ENCODE measurements at regions not wholly inside any gene's neighbourhood (a gene's known extent, or its start where the extent isn't known, plus 50 kb on each side); places are given as distances from the start of the nearest gene placed in this dataset.

GRCh38 chr2:33678436-33678835, 79.3 kb upstream of the FAM98A start:
- 11% methylated on average over 1 of the region's 1 CpG for WGBS (ENCODE audit: insufficient coverage, low coverage, low lambda C conversion rate, missing lambda C conversion rate)
- ATAC-seq (no peak), DNase-seq (no peak)

DNA sequence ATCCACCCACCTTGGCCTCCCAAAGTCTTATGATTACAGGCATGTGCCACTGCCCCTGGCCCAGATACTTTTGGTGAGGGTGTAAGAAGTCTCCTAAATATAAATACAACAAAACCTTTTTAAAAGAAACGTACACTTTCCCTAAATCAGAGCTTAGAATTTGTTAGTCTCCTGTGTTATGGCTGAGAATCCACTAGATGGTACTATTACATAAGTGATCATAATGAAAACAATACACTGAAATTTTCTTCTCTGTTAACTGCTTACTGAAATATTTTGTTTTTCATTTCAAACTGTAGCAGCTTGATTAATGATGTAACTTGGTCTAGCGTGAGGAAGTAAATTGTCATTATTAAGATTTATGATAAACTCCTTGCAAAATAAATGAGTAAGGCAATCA, 74.8 kb upstream of the FAM98A start:
- intact Hi-C loops (cut with DNase I), result no loop called here
- Histone ChIP-seq H3K27me3 (no peaks in the 10 kb centered on the region), H3K4me3 (no peak overlapping the region), H3K36me3 (no peaks in the 10 kb centered on the region), H3K27ac (no peak overlapping the region), H3K9me3 (no peaks in the 10 kb centered on the region), H3K4me1 (peaks cover 0 to 6% (median 0%) of the 10 kb centered on the region in 4 donors)
- no peak for TF ChIP-seq POLR2A (IDR thresholded peaks at IDR 0.05)
- TF ChIP-seq, protein P1, sequence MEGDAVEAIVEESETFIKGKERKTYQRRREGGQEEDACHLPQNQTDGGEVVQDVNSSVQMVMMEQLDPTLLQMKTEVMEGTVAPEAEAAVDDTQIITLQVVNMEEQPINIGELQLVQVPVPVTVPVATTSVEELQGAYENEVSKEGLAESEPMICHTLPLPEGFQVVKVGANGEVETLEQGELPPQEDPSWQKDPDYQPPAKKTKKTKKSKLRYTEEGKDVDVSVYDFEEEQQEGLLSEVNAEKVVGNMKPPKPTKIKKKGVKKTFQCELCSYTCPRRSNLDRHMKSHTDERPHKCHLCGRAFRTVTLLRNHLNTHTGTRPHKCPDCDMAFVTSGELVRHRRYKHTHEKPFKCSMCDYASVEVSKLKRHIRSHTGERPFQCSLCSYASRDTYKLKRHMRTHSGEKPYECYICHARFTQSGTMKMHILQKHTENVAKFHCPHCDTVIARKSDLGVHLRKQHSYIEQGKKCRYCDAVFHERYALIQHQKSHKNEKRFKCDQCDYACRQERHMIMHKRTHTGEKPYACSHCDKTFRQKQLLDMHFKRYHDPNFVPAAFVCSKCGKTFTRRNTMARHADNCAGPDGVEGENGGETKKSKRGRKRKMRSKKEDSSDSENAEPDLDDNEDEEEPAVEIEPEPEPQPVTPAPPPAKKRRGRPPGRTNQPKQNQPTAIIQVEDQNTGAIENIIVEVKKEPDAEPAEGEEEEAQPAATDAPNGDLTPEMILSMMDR (IDR thresholded peaks at IDR 0.05), result peak; percentile 36 to 56 (median 47)
- no peak for DNase-seq
- WGBS (ENCODE audit: insufficient coverage, low coverage, low lambda C conversion rate, missing lambda C conversion rate), result 14% methylated on average over 2 of the region's 2 CpGs
- ATAC-seq, result peak; percentile 57 to 72 (median 66)

More at GRCh38 chr2:33678436-33678835, 79.3 kb upstream of the FAM98A start:
- Histone ChIP-seq H3K9me3 (no peaks in the 10 kb centered on the region), H3K36me3 (no peaks in the 10 kb centered on the region), H3K27me3 (no peaks in the 10 kb centered on the region), H3K4me1 (peaks cover 0 to 6% (median 0%) of the 10 kb centered on the region in 4 donors), H3K4me3 (no peak overlapping the region), H3K27ac (no peak overlapping the region)
- no peak for TF ChIP-seq POLR2A (IDR thresholded peaks at IDR 0.05)
- TF ChIP-seq, protein P1 (IDR thresholded peaks at IDR 0.05), result no peak
- intact Hi-C loops (cut with DNase I), result no loop called here

- intact Hi-C loops (cut with DNase I), result no loop called here
- WGBS (ENCODE audit: insufficient coverage, low coverage, low lambda C conversion rate, missing lambda C conversion rate), result 55% methylated on average over 1 of the region's 1 CpG
- H3K27ac ChIP-seq, result no peak overlapping the region
Measured at GRCh38 chr2:33672896-33673295, 73.8 kb upstream of the FAM98A start.

GRCh38 chr2:33672389-33672788, 73.3 kb upstream of the FAM98A start:
- Histone ChIP-seq H3K27ac (no peak overlapping the region), H3K9me3 (no peaks in the 10 kb centered on the region), H3K27me3 (no peaks in the 10 kb centered on the region), H3K4me3 (no peak overlapping the region), H3K36me3 (no peaks in the 10 kb centered on the region), H3K4me1 (peaks cover 0 to 6% (median 0%) of the 10 kb centered on the region in 4 donors)
- no peak for TF ChIP-seq POLR2A (IDR thresholded peaks at IDR 0.05)
- TF ChIP-seq, protein P1 (IDR thresholded peaks at IDR 0.05), result no peak
- intact Hi-C loops (cut with DNase I), result no loop called here
- 82% methylated on average over 1 of the region's 1 CpG for WGBS (ENCODE audit: insufficient coverage, low coverage, low lambda C conversion rate, missing lambda C conversion rate)
- DNase-seq, result no peak
- no peak for ATAC-seq

More at GRCh38 chr2:33672896-33673295, 73.8 kb upstream of the FAM98A start:
- DNase-seq, result no peak
- Histone ChIP-seq H3K9me3 (no peaks in the 10 kb centered on the region), H3K36me3 (no peaks in the 10 kb centered on the region), H3K4me3 (no peak overlapping the region), H3K4me1 (peaks cover 0 to 6% (median 0%) of the 10 kb centered on the region in 4 donors), H3K27me3 (no peaks in the 10 kb centered on the region)
- ATAC-seq, result no peak
- TF ChIP-seq POLR2A (IDR thresholded peaks at IDR 0.05), result no peak
- TF ChIP-seq, protein P1 (IDR thresholded peaks at IDR 0.05), result no peak

DNA sequence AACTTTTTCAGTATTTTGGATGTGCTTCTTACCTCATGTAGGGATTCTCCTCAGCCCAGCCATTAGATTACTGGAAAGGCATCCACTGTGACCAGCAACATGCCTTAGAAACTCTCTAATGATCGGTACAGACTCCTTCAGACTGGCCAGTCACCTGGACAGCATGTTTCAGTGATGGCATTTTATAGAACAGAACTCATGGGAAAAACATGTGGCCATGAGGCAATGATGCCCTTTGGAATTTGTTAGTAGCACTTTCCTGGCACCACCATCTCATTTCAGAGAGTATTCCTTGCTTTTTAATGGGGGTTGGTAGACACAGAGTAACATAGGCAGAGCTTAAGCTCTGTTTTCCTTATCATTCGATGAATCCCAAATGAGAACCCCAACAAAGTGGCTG, 72.1 kb upstream of the FAM98A start:
- H3K36me3 ChIP-seq, result no peaks in the 10 kb centered on the region
- no peak overlapping the region for H3K27ac ChIP-seq
- H3K4me3 ChIP-seq, result no peak overlapping the region
- TF ChIP-seq POLR2A (IDR thresholded peaks at IDR 0.05), result no peak
- TF ChIP-seq, protein P1 (IDR thresholded peaks at IDR 0.05), result no peak
- DNase-seq (peak in 1 of 3 donors; percentile 57), ATAC-seq (peak; percentile 82 to 86 (median 84))
- peaks cover 0 to 6% (median 0%) of the 10 kb centered on the region in 4 donors for H3K4me1 ChIP-seq
- no peaks in the 10 kb centered on the region for H3K9me3 ChIP-seq
- 58% methylated on average over 2 of the region's 2 CpGs for WGBS (ENCODE audit: insufficient coverage, low coverage, low lambda C conversion rate, missing lambda C conversion rate)
- H3K27me3 ChIP-seq, result no peaks in the 10 kb centered on the region
- intact Hi-C loops (cut with DNase I), result no loop called here

Measured in right lobe of liver (tissue), 6 donors.